Non-pigmented ciliary epithelial cell (primary cell): ENCODE measurements at regions not wholly inside any gene's neighbourhood (a gene's known extent, or its start where the extent isn't known, plus 50 kb on each side); places are given as distances from the start of the nearest gene placed in this dataset.

Experiments
- DNase-seq: peaks from one replicate; pipeline ENCODE4 v3.0.0-alpha.2; 2010; ENCODE audit warnings: low read depth

- DNase-seq: no peak
Observed at GRCh38 chr14:49971156-49972130, 78.6 kb downstream of the ARF6 start.

GRCh38 chr14:49972131-49972671, 79.3 kb downstream of the ARF6 start:
- no peak for DNase-seq

DNA sequence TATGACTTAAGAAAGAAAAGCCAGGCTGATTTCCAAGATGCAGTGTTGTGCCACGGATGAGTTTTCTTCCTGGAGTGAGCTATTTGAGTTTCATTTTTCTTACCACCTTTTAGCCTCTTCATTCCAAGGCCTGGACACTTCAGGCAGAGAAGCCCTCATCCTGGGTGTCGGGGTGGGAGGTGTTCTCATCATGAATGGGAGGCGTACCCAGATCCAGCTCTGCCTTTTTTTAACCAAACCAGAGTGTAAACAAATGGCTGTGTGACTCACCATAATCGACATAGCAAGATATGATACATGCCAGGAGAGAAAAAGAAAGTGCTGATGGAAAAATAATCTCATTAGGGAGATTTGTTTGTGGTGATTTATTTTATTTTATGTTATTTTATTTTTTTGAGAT, 79.9 kb downstream of the ARF6 start:
- DNase-seq: peak; percentile 85

DNA sequence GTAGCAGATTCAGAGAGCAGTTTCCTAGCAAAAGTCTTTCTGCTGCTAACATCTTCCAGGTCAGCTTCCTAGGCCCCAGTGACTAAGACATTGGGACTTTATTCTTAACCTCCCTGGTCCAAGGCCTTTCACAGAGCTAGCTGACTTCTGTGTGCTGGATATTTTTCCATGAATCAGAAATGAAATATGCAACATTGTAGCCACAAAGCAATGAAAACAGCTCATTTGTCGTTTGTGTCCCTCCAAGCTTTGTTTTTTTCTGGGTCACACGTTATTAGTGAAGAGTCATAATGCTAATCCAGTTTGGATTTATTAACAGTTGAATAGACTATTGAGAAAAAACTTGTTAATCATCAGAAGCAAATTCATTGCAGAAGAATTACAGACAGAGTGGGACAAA, 82.4 kb downstream of the ARF6 start:
- peak; percentile 88 for DNase-seq

DNA sequence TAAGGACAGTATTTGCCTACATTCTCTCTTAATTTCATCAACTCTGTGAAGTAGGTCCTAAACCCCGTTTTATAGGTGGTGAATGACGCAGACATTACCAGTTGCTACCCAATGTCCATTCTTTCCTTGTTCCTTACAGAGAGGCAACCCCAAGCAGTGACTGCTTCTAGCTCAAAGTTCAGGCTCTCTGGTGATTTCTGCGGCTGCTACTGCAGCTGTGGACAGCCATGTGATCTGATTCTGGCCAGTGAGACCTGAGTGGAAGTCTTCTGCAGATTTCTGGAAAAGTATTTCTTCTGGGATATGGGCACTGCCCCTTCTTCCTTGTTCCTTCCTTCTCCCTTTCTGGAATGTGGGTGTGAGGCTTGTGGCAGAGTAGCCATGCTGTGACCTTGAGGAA, 82.9 kb downstream of the ARF6 start:
- no peak for DNase-seq

DNA sequence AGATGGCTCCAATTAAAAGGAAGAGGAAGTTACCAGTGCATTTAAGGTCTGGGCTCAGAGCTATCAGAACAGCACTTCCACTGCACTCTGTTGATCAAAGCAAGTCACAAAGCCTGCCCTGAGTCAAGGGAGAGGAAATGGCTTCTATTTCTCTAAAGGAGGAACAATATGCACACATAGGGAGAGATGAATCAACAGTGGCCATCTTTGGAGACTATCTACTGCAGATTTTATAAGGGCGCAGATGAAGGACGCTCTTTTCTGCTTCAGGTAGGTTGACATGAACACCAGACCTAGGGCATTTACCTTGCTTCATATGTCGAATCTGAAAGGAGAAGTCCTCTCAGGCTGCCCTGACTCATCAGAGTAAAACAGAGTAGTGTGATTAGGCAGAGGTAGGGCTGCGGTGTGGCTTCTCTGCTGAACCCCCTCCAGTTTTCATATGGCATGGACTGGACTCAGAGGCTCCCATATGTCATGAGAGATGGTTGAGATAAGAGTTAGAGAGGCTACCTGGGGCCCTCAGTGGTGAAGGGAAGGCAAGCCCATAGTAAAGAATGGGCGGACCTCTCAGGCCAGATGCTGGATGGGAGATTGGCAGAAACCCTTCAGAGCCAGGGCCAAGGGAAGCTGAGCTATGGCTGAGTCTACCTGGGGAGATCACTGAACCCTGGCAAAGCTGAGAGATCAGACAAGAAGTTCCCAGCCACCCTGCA, 84.4 kb downstream of the ARF6 start:
- no peak for DNase-seq

GRCh38 chr14:49980027-49980426, 87.1 kb downstream of the ARF6 start:
- DNase-seq: no peak

GRCh38 chr14:49982082-49982481, 89.2 kb downstream of the ARF6 start:
- no peak for DNase-seq

DNA sequence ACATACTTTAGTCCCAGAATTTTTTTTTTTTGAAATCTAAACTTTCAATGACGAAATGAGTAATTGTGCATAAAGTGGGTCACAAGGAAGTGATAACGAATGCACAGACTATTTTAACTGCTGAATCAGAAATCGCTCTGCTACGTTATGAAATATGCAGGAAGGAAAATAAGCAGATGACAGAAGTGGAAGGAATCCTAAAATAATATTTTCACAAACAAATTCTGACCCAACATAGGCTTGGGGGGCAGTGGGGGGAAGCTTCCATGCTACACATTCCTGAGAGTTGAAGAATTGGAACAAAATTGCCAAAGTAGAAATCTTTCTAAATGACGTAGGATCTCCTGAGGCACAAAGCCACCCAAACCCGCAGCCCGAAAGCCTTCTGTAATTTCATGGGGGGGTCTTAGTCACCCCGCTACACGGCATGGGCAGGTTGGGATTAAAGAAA, 89.6 kb downstream of the ARF6 start:
- no peak for DNase-seq

DNA sequence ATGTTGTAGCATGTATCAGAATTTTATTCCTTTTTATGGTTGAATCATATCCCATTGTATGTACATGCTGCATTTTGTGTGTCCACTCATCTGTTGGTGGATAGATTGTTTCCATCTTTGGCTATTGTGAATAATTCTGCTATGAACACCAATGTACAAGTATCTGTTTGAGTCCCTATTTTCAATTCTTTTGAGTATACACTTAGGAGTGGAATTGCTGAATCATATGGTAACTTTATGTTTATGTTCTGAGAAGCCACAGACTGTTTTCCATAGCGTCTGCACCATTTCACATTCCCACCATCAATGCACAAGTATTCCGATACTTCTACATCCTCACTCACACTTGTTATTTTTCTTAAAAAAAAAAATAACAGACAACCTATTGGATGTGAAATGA, 91.5 kb downstream of the ARF6 start:
- DNase-seq: no peak

DNA sequence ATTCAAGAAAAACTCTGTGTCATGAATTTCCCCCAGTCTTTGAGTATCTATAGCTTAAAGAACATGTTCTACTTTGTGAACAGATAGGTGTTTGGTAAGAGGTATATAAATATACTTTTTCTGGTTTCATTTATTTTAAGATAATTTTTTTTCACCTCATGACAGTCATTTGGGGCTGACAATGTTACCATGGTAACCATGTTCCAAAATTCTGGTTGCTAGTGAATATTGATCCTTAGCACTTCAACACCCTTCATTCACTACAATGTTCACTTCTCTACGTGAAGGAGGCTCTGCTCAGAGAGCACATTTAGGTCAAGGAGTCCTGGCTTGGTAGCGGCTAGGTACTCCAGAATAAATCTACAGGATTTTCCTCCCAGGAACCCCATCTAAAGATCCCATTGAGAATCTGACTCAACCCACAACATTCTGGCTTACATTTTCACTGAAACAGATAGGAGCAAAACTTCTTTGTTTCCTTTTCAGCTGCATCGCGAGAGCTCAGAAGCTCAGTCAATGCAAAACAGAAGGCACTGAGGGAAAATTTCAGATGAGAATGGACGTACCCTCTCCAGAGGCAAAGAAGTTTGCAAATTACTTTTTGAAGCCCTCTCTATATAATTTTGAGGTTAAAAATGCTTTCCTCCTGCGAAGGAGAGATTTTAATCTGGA, 93.6 kb downstream of the ARF6 start:
- DNase-seq: no peak

DNA sequence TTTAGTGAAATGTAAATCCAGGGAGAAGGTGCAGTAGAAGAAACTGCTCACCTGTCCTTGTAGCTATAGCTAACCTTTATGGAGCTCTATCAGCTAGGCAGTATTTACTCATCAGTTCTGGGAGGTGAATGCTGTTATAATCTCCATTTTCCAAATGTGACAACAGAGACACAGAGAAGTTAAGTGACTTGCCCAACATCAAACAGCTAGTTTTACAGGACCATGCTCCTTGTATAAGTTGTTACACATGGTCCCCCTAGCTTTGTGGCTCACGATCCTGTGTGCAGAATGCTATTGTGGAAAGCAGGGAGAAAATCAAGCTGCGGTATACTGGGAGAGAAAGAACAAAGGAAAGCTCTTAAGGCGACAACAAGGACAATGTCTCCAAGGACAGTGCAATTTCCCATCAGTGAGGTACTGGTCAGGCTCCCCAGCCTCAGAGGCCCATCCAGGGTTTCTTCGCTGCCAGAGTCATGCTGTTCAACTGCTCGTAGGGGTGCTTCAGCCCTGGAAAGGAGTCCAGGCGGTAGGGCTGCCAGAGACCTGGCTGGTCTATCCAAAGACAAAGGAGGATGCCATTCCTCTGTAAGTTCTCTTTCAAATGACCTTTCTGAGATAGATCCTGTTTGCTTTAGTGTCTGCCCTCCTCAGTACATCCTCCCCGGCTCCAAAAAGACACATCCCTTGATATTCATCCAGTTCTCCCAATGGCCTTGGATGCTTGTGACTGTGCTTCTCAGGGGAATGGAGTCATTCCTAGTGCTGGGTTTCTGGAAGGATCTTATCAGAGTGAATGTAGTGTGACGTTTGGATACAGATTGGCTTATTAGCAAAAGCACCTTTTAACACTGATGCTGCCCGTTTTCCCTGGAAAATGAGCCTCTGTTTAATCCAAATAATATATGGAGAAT, 95.5 kb downstream of the ARF6 start:
- DNase-seq: no peak

DNA sequence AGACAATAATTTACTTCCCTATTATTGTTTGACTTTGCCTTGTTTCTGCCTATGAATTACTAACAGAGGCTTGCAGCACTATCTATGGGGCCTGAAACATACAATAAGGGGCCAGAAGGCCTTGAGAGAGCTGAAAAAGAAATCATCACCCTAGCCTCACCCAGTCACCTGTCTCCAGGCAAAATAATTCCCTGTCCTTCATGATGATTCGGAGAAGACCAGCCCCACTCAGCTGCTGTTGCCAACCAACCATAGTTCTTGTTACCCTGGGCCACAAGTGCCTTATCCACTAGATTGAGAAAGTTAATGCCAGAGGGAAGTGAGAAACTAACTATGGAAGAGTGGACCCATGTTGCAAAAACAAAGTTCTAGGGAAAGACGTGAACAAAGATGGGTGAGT, 97.1 kb downstream of the ARF6 start:
- DNase-seq: no peak

GRCh38 chr14:49991491-49991890, 98.6 kb downstream of the ARF6 start:
- no peak for DNase-seq

- no peak for DNase-seq
Observed at GRCh38 chr14:49992036-49992435, 99.2 kb downstream of the ARF6 start.

DNA sequence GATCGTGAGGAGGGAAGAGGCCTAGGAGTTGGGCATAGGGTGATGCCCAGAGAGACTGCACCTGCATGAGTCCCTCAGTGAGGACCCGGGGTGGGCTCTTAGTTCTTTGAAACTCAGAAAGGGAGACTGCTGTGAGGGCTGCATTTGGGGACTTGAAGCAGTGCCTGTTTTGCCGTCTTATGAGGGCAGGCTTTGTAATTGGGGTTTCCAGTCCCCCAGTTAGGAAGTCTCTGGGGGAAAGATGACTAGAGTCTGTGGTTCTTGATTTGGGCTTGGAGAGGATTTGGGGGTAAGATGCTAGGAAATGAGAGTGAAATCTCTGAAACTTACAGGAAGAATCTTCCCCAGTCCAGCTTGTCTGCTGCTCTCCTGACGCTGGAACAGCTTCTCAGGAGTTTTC, 99.6 kb downstream of the ARF6 start:
- DNase-seq: no peak

DNA sequence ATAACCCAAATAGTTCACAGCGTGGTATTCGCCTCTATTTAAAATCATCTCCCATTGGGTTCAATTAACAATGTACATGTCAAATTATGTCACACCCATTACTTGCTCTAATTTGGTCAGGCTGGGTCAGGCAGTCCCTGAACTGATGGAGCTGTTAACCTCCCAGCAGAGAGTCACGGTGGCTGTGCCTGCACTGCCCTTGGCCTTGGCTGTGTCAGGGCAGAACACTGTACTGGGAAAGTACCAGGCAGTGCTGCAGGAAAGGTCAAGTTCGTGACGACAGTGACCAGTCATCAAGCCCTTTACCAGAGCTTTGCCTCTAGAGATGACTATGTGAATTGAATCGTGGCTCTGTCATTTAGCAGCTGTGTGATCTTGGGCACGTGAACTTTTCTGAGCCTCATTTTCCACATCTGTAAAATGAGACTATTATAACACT, 100.0 kb downstream of the ARF6 start:
- no peak for DNase-seq

DNA sequence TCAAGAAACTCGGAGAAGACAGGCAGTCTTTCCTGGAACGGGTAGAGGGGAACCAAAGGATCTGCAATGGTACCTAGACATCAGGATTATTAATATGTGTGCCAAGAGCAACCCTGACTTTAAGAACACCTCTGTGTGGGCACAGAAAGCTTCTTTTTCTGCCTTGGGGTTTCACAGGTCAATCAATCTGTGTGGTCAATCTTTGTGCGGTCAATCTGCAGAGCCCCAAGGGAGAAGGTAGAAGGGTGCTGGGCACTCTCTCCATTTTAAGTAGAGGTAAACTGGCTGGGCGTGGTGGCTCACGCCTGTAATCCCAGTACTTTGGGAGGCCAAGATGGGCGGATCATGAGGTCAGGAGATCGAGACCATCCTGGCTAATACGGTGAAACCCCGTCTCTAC, 100.7 kb downstream of the ARF6 start:
- DNase-seq: no peak

- no peak for DNase-seq
Observed at GRCh38 chr14:49994951-49995561, 102.2 kb downstream of the ARF6 start.

GRCh38 chr14:49997991-49998390, 105.1 kb downstream of the ARF6 start:
- no peak for DNase-seq
